CD14-positive monocyte (primary cell): ENCODE measurements at regions not wholly inside any gene's neighbourhood (a gene's known extent, or its start where the extent isn't known, plus 50 kb on each side); places are given as distances from the start of the nearest gene placed in this dataset.

Source experiments
- DNase-seq, 3 donors: peaks; one replicate each; pipeline ENCODE4 v3.0.0-alpha.2; 2011 to 2022
- H2AFZ ChIP-seq: 2 replicates; pipeline ENCODE4 v1.6.0; 2012; ENCODE audit warnings: mild to moderate bottlenecking, low read depth, low read length, inconsistent platforms; ENCODE audit not compliant: insufficient read depth, poor library complexity, severe bottlenecking
- H3K27ac ChIP-seq, 2 donors: 1 replicate in 1 of 2; 2 replicates in 1 of 2; pipeline ENCODE4 v1.5.1; 2012 to 2013; ENCODE audit warnings: low read length in 2 of 2, control low read depth in 1 of 2, inconsistent platforms in 1 of 2, low read depth in 1 of 2, mild to moderate bottlenecking in 1 of 2
- H3K27me3 ChIP-seq, 2 donors: one replicate each; pipeline versions ENCODE4 v1.6.0 to v1.6.1; 2011 to 2013; ENCODE audit warnings: low read length in 2 of 2; ENCODE audit not compliant: control insufficient read depth in 2 of 2, insufficient read depth in 2 of 2
- H3K36me3 ChIP-seq, 2 donors: replicated peaks in 1 of 2; 1 replicate in 1 of 2; 2 replicates in 1 of 2; pipeline versions ENCODE4 v1.5.1 to v1.6.1; 2012 to 2013; ENCODE audit warnings: low read length in 2 of 2, control low read depth in 1 of 2, inconsistent platforms in 1 of 2, mild to moderate bottlenecking in 1 of 2; ENCODE audit not compliant: insufficient read depth in 2 of 2, control insufficient read depth in 1 of 2
- H3K4me1 ChIP-seq, 2 donors: 1 replicate in 1 of 2; 2 replicates in 1 of 2; pipeline versions ENCODE4 v1.5.1 to v1.6.1; 2012 to 2013; ENCODE audit warnings: low read length in 2 of 2, control low read depth in 1 of 2, inconsistent platforms in 1 of 2, mild to moderate bottlenecking in 1 of 2, moderate library complexity in 1 of 2; ENCODE audit not compliant: insufficient read depth in 2 of 2, control insufficient read depth in 1 of 2
- H3K4me2 ChIP-seq: replicated peaks from 2 replicates; pipeline ENCODE3; 2012; ENCODE audit warnings: low read length, moderate library complexity, mild to moderate bottlenecking; ENCODE audit not compliant: poor library complexity, severe bottlenecking; ENCODE audit errors: extremely low read depth
- H3K4me3 ChIP-seq, 3 experiments: fragments of 200-600 bp in 1 of 3; sonication (generic) in 1 of 3; replicated peaks in 1 of 3; 1 replicate in 2 of 3; 2 replicates in 1 of 3; pipeline ENCODE4 v1.5.1; 2011 to 2013; ENCODE audit warnings: low read length in 3 of 3, mild to moderate bottlenecking in 3 of 3, control low read depth in 2 of 3, low read depth in 2 of 3, inconsistent platforms in 1 of 3, moderate library complexity in 1 of 3
- H3K79me2 ChIP-seq: 2 replicates; pipeline ENCODE4 v1.6.0; 2012; ENCODE audit warnings: mild to moderate bottlenecking, control low read depth, inconsistent platforms, low read length, moderate library complexity; ENCODE audit not compliant: insufficient read depth
- H3K9ac ChIP-seq: 2 replicates; pipeline ENCODE4 v1.6.0; 2017; ENCODE audit warnings: low read length, mild to moderate bottlenecking; ENCODE audit not compliant: insufficient read depth, poor library complexity, severe bottlenecking
- H3K9me3 ChIP-seq, 2 donors: replicated peaks in 1 of 2; 1 replicate in 1 of 2; 2 replicates in 1 of 2; pipeline versions ENCODE4 v1.5.1 to v1.6.1; 2012 to 2013; ENCODE audit warnings: low read length in 2 of 2, control low read depth in 1 of 2; ENCODE audit not compliant: control insufficient read depth in 1 of 2, insufficient read depth in 1 of 2
- H4K20me1 ChIP-seq: 2 replicates; pipeline ENCODE4 v1.6.0; 2012; ENCODE audit warnings: mild to moderate bottlenecking, low read length, control low read depth, moderate library complexity; ENCODE audit not compliant: insufficient read depth
- H3K27ac Mint-ChIP-seq, 7 donors: one replicate each; pipeline ENCODE4 v1.8.0; 2020; ENCODE audit warnings: mild to moderate bottlenecking in 7 of 7, mixed read lengths in 7 of 7, moderate library complexity in 6 of 7, inconsistent platforms in 2 of 7
- H3K27me3 Mint-ChIP-seq, 3 donors: one replicate each; pipeline ENCODE4 v1.8.0; 2021 to 2022; ENCODE audit warnings: low read depth in 3 of 3, mild to moderate bottlenecking in 3 of 3, mixed read lengths in 3 of 3, moderate library complexity in 3 of 3, inconsistent platforms in 1 of 3
- H3K36me3 Mint-ChIP-seq, 2 donors: one replicate each; pipeline ENCODE4 v1.8.0; 2020; ENCODE audit warnings: mixed read lengths in 2 of 2, inconsistent platforms in 1 of 2, mild to moderate bottlenecking in 1 of 2
- H3K4me1 Mint-ChIP-seq: one replicate; pipeline ENCODE4 v1.8.0; 2020; ENCODE audit warnings: mild to moderate bottlenecking, mixed read lengths
- H3K4me3 Mint-ChIP-seq, 2 donors: one replicate each; pipeline ENCODE4 v1.8.0; 2020; ENCODE audit warnings: mild to moderate bottlenecking in 2 of 2, mixed read lengths in 2 of 2, moderate library complexity in 1 of 2
- H3K9me3 Mint-ChIP-seq, 7 donors: one replicate each; pipeline ENCODE4 v1.8.0; 2020 to 2022; ENCODE audit warnings: mixed read lengths in 7 of 7, mild to moderate bottlenecking in 6 of 7, moderate library complexity in 6 of 7, inconsistent platforms in 2 of 7
- WGBS: methylation state at CpG from one replicate; pipeline ENCODE4 v1.1.5; 2013; ENCODE audit warnings: missing lambda C conversion rate; ENCODE audit not compliant: insufficient coverage; 5-methylcytosine and 5-hydroxymethylcytosine counted together
- intact Hi-C, 2 donors: fragments of 100-400 bp; cut with micrococcal nuclease; formaldehyde crosslinking; loops; one replicate each; pipeline versions ENCODE4 v1.15.0 to v1.15.1; 2023
- TF ChIP-seq, protein P1 (sequence below): fragments of 200-600 bp; IDR thresholded peaks from one replicate; pipeline ENCODE4 v1.8.0; 2022; ENCODE audit warnings: antibody characterized with exemption, mild to moderate bottlenecking

- Histone ChIP-seq H3K27me3 (no peaks in the 10 kb centered on the region), H3K9ac (no peak overlapping the region), H3K27ac (no peak overlapping the region), H4K20me1 (no peaks in the 10 kb centered on the region), H3K9me3 (no peaks in the 10 kb centered on the region), H3K36me3 (no peaks in the 10 kb centered on the region), H3K4me1 (no peaks in the 10 kb centered on the region), H3K4me3 (no peak overlapping the region), H3K79me2 (no peaks in the 10 kb centered on the region), H2AFZ (no peak overlapping the region), H3K4me2 (no peak overlapping the region)
- intact Hi-C loops: no loop called here
- Mint-ChIP-seq H3K4me3 (no peak overlapping the region), H3K27ac (no peak overlapping the region), H3K9me3 (peaks cover 0 to 3% (median 0%) of the 10 kb centered on the region in 7 donors), H3K27me3 (peaks cover 0 to 6% (median 0%) of the 10 kb centered on the region in 3 donors), H3K4me1 (no peaks in the 10 kb centered on the region), H3K36me3 (no peaks in the 10 kb centered on the region)
- TF ChIP-seq, protein P1, sequence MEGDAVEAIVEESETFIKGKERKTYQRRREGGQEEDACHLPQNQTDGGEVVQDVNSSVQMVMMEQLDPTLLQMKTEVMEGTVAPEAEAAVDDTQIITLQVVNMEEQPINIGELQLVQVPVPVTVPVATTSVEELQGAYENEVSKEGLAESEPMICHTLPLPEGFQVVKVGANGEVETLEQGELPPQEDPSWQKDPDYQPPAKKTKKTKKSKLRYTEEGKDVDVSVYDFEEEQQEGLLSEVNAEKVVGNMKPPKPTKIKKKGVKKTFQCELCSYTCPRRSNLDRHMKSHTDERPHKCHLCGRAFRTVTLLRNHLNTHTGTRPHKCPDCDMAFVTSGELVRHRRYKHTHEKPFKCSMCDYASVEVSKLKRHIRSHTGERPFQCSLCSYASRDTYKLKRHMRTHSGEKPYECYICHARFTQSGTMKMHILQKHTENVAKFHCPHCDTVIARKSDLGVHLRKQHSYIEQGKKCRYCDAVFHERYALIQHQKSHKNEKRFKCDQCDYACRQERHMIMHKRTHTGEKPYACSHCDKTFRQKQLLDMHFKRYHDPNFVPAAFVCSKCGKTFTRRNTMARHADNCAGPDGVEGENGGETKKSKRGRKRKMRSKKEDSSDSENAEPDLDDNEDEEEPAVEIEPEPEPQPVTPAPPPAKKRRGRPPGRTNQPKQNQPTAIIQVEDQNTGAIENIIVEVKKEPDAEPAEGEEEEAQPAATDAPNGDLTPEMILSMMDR: no peak
- 100% methylated on average over 1 of the region's 1 CpG for WGBS
- no peak for DNase-seq
Observed at GRCh38 chr14:65269732-65270131, 142.8 kb upstream of the FUT8 start.

DNA sequence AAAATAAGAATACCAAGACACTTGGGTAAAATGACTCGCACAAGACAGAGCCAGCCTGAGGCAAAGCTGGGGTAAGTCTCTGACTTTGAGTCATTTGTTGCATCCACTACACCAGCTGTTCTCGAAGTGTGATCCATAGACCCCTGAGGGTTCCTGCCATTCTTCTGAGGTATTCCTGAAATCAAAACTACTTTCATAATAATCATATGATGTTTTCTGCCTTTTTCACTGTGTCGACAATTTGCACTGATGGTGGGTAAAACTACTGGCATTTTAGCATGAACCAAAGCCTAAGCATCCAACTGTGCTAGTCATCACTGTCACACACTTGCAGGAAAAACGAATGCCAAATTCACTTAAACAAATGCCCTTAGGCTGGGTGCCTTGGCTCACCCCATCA, 135.5 kb upstream of the FUT8 start:
- TF ChIP-seq, protein P1: no peak
- Histone ChIP-seq H3K36me3 (no peaks in the 10 kb centered on the region), H3K79me2 (no peaks in the 10 kb centered on the region), H3K4me2 (no peak overlapping the region), H3K4me1 (peaks cover under 1 to 4% of the 10 kb centered on the region in 2 donors), H3K27me3 (no peaks in the 10 kb centered on the region), H3K9me3 (peaks cover 0 to 14% of the 10 kb centered on the region in 2 donors), H4K20me1 (no peaks in the 10 kb centered on the region), H2AFZ (no peak overlapping the region), H3K27ac (no peak overlapping the region), H3K9ac (no peak overlapping the region), H3K4me3 (no peak overlapping the region)
- peaks cover 5% of the 10 kb centered on the region for H3K4me1 Mint-ChIP-seq
- intact Hi-C loops: no loop called here
- H3K27me3 Mint-ChIP-seq: no peaks in the 10 kb centered on the region
- H3K4me3 Mint-ChIP-seq: no peak overlapping the region
- no peak overlapping the region for H3K27ac Mint-ChIP-seq
- 100% methylated on average over 2 of the region's 4 CpGs for WGBS
- no peak for DNase-seq
- peaks cover 6 to 17% (median 11%) of the 10 kb centered on the region in 7 donors for H3K9me3 Mint-ChIP-seq
- H3K36me3 Mint-ChIP-seq: no peaks in the 10 kb centered on the region
